Calu3 (cell line): ENCODE measurements at regions not wholly inside any gene's neighbourhood (a gene's known extent, or its start where the extent isn't known, plus 50 kb on each side); places are given as distances from the start of the nearest gene placed in this dataset.

ENCODE experiments used
- BruUV-seq: library from RNA; stranded (reverse); fragments of 400-500 nt; replicated peaks from 2 replicates; lab custom pipeline; 2021; lab: Mats Ljungman, UMichigan
- CTCF ChIA-PET: fragments of 300-600 bp; sonication (Branson Sonifier 250); formaldehyde crosslinking; loops from one replicate; lab custom pipeline; 2022; ENCODE audit warnings: antibody characterized with exemption; lab: Charles Lee
- DNase-seq: peaks from one replicate; pipeline ENCODE4 v3.0.0; 2022
- H3K27ac Mint-ChIP-seq: one replicate; pipeline ENCODE4 v1.8.0; 2022; ENCODE audit warnings: mixed read lengths; ENCODE audit not compliant: unreplicated experiment
- H3K27me3 Mint-ChIP-seq: one replicate; pipeline ENCODE4 v1.8.0; 2022; ENCODE audit warnings: mixed read lengths; ENCODE audit not compliant: unreplicated experiment
- H3K36me3 Mint-ChIP-seq: one replicate; pipeline ENCODE4 v1.8.0; 2022; ENCODE audit warnings: mild to moderate bottlenecking, moderate library complexity, mixed read lengths; ENCODE audit not compliant: insufficient read depth, unreplicated experiment
- H3K4me1 Mint-ChIP-seq: one replicate; pipeline ENCODE4 v1.8.0; 2022; ENCODE audit warnings: mild to moderate bottlenecking, low read depth, mixed read lengths; ENCODE audit not compliant: unreplicated experiment
- H3K4me3 Mint-ChIP-seq: one replicate; pipeline ENCODE4 v1.8.0; 2022; ENCODE audit warnings: mild to moderate bottlenecking, low read depth, moderate library complexity, mixed read lengths; ENCODE audit not compliant: unreplicated experiment
- H3K9me3 Mint-ChIP-seq: one replicate; pipeline ENCODE4 v1.8.0; 2022; ENCODE audit warnings: low read depth, mixed read lengths; ENCODE audit not compliant: unreplicated experiment
- intact Hi-C: fragments of 100-400 bp; cut with micrococcal nuclease; formaldehyde crosslinking; loops from one replicate; pipeline ENCODE4 v1.10.0; 2022; ENCODE audit not compliant: unreplicated experiment
- TF ChIP-seq, protein P1 (sequence below): fragments of 200-600 bp; IDR thresholded peaks from one replicate; pipeline ENCODE4 v1.8.0; 2022; ENCODE audit warnings: antibody characterized with exemption; ENCODE audit not compliant: unreplicated experiment

GRCh38 chrX:42975906-42976305 lies 197.9 kb upstream of the PPP1R2C start:
- no peak overlapping the region for H3K4me3 Mint-ChIP-seq

GRCh38 chrX:42976746-42977366 lies 198.9 kb upstream of the PPP1R2C start:
- Mint-ChIP-seq H3K27me3 (no peaks in the 10 kb centered on the region), H3K36me3 (no peaks in the 10 kb centered on the region), H3K4me3 (no peak overlapping the region), H3K27ac (no peak overlapping the region), H3K4me1 (no peaks in the 10 kb centered on the region), H3K9me3 (no peaks in the 10 kb centered on the region)
- BruUV-seq = no TSS peak
- intact Hi-C loops = no loop called here
- CTCF ChIA-PET = interaction anchor here (0.6 kb wide), 1 partner anchor 735 kb away, joined by 6 read pairs; no protein-coding TSS in a partner anchor
- peak; percentile 2 for DNase-seq
- TF ChIP-seq, protein P1, sequence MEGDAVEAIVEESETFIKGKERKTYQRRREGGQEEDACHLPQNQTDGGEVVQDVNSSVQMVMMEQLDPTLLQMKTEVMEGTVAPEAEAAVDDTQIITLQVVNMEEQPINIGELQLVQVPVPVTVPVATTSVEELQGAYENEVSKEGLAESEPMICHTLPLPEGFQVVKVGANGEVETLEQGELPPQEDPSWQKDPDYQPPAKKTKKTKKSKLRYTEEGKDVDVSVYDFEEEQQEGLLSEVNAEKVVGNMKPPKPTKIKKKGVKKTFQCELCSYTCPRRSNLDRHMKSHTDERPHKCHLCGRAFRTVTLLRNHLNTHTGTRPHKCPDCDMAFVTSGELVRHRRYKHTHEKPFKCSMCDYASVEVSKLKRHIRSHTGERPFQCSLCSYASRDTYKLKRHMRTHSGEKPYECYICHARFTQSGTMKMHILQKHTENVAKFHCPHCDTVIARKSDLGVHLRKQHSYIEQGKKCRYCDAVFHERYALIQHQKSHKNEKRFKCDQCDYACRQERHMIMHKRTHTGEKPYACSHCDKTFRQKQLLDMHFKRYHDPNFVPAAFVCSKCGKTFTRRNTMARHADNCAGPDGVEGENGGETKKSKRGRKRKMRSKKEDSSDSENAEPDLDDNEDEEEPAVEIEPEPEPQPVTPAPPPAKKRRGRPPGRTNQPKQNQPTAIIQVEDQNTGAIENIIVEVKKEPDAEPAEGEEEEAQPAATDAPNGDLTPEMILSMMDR = no peak

More at GRCh38 chrX:42975906-42976305, 197.9 kb upstream of the PPP1R2C start:
- intact Hi-C loops = no loop called here
- H3K9me3 Mint-ChIP-seq = no peaks in the 10 kb centered on the region
- no peaks in the 10 kb centered on the region for H3K4me1 Mint-ChIP-seq
- no peaks in the 10 kb centered on the region for H3K27me3 Mint-ChIP-seq
- H3K27ac Mint-ChIP-seq = no peak overlapping the region
- BruUV-seq = no TSS peak
- no peaks in the 10 kb centered on the region for H3K36me3 Mint-ChIP-seq
- TF ChIP-seq, protein P1 = no peak
- CTCF ChIA-PET = no interaction called here
- no peak for DNase-seq

DNA sequence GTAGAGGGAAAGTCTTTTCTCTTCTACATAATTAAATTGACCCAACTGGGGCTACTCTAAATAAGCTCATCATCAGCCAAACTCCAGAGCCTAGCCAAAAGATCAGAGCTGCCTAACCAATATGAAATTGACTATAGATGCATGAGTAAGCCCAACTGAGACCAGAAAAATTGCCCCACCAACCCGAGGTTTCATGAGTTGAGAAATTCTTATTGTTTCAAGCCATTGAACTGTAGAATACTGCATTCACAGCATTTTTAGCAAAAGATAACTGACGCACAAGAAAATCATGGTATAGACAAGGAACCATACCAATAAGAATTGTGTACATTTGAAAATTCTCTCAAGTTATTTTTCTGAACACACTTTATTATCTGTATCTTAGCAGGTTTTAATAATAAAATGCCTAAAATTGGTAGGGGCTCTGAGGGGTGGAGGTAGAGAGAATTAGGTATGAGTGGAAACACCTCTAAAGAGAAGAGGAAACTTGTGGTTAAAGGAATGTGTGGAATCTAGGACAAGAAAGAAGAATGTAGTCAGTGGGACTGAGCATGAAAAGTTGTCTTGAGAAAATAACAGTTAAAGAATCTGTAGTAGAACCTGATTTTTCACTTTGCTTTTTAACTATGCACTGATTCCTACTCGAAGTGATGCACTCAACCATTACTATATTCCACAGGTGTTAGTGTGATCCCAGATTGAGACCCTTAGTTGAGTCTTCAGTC lies 200.9 kb upstream of the PPP1R2C start:
- no peaks in the 10 kb centered on the region for H3K4me1 Mint-ChIP-seq
- TF ChIP-seq, protein P1 = no peak
- H3K27ac Mint-ChIP-seq = no peak overlapping the region
- no peaks in the 10 kb centered on the region for H3K36me3 Mint-ChIP-seq
- DNase-seq = no peak
- intact Hi-C loops = no loop called here
- CTCF ChIA-PET = no interaction called here
- no peaks in the 10 kb centered on the region for H3K27me3 Mint-ChIP-seq
- no peaks in the 10 kb centered on the region for H3K9me3 Mint-ChIP-seq
- no peak overlapping the region for H3K4me3 Mint-ChIP-seq
- no TSS peak for BruUV-seq

DNA sequence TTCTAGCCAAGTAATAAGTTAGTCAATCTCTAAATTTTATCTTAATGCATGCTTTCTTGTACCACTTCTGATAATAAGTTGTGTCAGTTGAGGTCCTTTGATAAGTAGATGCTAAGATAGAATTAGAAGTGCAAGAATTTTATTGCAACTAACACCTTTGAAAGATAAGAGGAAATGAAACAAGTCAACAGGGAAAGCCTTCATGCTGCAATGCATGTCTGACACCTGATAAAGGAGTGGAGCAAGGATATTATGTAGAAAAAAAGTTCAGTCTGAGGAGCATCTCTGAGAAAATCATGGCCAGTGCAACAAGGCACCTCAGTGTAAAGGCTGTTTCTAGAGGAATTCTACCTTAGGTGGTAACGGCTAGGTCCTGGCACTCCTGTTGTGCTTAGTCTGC lies 210.7 kb upstream of the PPP1R2C start:
- no peak overlapping the region for H3K27ac Mint-ChIP-seq
- no peak for DNase-seq
- no TSS peak for BruUV-seq
- no peaks in the 10 kb centered on the region for H3K36me3 Mint-ChIP-seq
- H3K9me3 Mint-ChIP-seq = no peaks in the 10 kb centered on the region
- TF ChIP-seq, protein P1 = no peak
- CTCF ChIA-PET = no interaction called here
- no peaks in the 10 kb centered on the region for H3K27me3 Mint-ChIP-seq
- intact Hi-C loops = no loop called here
- peaks cover 17% of the 10 kb centered on the region for H3K4me1 Mint-ChIP-seq
- no peak overlapping the region for H3K4me3 Mint-ChIP-seq
